NCI-H345 (cell line): ENCODE measurements at regions not wholly inside any gene's neighbourhood (a gene's known extent, or its start where the extent isn't known, plus 50 kb on each side); places are given as distances from the start of the nearest gene placed in this dataset.
"Not testable (repeated sequence)": the region's sequence is repeated elsewhere in the genome, so short reads cannot be mapped to it uniquely, and the experiment has no call there.

ENCODE experiments used
- DNase-seq: peaks from one replicate; lab custom pipeline; 2025; lab: John Stamatoyannopoulos, UW

DNA sequence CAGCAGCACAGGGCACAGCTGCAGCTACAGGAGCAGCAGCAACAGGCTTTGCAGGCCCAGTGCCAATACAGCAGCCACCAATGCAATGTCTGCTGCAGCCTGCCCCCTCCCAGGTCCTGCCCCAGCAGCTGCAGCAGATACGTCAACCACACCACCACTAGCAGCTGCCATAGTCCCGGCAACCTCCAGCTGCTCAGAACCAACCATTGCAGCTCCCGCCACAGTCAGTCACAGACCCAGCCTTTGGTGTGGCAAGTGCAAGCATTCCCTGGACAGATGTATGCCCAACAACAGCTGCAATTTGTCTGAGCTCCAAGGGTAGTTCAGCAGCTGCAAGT is 53.3 kb upstream of the TUBA3E start:
- DNase-seq: no peak

DNA sequence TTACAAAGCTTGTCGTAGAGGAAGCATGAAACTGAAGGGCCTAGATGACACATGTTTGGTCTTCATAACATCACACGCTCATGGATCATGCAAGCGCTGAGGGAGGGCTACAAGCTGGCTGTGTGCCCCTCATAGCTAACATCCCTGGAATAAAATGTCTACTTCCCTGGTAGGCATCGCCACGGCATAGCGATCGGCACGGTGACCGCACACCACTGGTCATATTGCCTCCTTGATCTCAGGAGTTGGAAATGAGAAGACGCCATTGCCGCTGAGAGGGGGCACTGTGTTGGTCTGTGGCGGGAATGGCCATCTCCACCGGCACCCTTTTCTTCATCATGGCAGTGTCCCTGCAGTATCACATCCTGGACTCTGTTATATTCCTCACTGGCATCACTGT is 50.1 kb upstream of the TUBA3E start:
- DNase-seq: not testable (repeated sequence)
